HG03135 (cell line): ENCODE measurements at regions not wholly inside any gene's neighbourhood (a gene's known extent, or its start where the extent isn't known, plus 50 kb on each side); places are given as distances from the start of the nearest gene placed in this dataset.

Experiments
- ATAC-seq: cut with Tn5 transposase; IDR thresholded peaks from one replicate; pipeline ENCODE4 v1.9.1; 2021; ENCODE audit warnings: mild to moderate bottlenecking, moderate library complexity; ENCODE audit not compliant: unreplicated experiment

GRCh38 chr13:111632906-111633305, 312.5 kb downstream of the TEX29 start:
- ATAC-seq: no peak

GRCh38 chr13:111633401-111633800, 313.0 kb downstream of the TEX29 start:
- ATAC-seq: no peak

GRCh38 chr13:111634410-111634809, 314.0 kb downstream of the TEX29 start:
- ATAC-seq: no peak

GRCh38 chr13:111636271-111636670, 315.8 kb downstream of the TEX29 start:
- no peak for ATAC-seq

- no peak for ATAC-seq
These were observed 316.4 kb downstream of the TEX29 start for GRCh38 chr13:111636804-111637203.

- no peak for ATAC-seq
These were observed 316.9 kb downstream of the TEX29 start for GRCh38 chr13:111637365-111637764.

- ATAC-seq: no peak
These were observed 317.8 kb downstream of the TEX29 start for GRCh38 chr13:111638233-111638632.

- ATAC-seq: no peak
These were observed 318.8 kb downstream of the TEX29 start for GRCh38 chr13:111639196-111639705.

GRCh38 chr13:111640006-111640405, 319.6 kb downstream of the TEX29 start:
- no peak for ATAC-seq

GRCh38 chr13:111640476-111640875, 320.0 kb downstream of the TEX29 start:
- no peak for ATAC-seq

GRCh38 chr13:111642156-111642767, 321.8 kb downstream of the TEX29 start:
- ATAC-seq: no peak

- ATAC-seq: no peak
These were observed 324.3 kb downstream of the TEX29 start for GRCh38 chr13:111644750-111645149.

- no peak for ATAC-seq
These were observed 324.8 kb downstream of the TEX29 start for GRCh38 chr13:111645198-111645597.

GRCh38 chr13:111645598-111646455, 325.4 kb downstream of the TEX29 start:
- no peak for ATAC-seq

GRCh38 chr13:111646456-111646855, 326.0 kb downstream of the TEX29 start:
- no peak for ATAC-seq

GRCh38 chr13:111648885-111649284, 328.4 kb downstream of the TEX29 start:
- ATAC-seq: no peak

- no peak for ATAC-seq
These were observed 330.2 kb downstream of the TEX29 start for GRCh38 chr13:111650626-111651025.

GRCh38 chr13:111652676-111653075, 332.2 kb downstream of the TEX29 start:
- no peak for ATAC-seq

GRCh38 chr13:111654531-111654930, 334.1 kb downstream of the TEX29 start:
- ATAC-seq: no peak

GRCh38 chr13:111656439-111656838, 336.0 kb downstream of the TEX29 start:
- ATAC-seq: no peak

GRCh38 chr13:111657013-111657412, 336.6 kb downstream of the TEX29 start:
- ATAC-seq: no peak
